ENCODE measurements at regions not wholly inside any gene's neighbourhood (a gene's known extent, or its start where the extent isn't known, plus 50 kb on each side); places are given as distances from the start of the nearest gene placed in this dataset.
"Not testable (repeated sequence)": the region's sequence is repeated elsewhere in the genome, so short reads cannot be mapped to it uniquely, and the experiment has no call there.

DNA sequence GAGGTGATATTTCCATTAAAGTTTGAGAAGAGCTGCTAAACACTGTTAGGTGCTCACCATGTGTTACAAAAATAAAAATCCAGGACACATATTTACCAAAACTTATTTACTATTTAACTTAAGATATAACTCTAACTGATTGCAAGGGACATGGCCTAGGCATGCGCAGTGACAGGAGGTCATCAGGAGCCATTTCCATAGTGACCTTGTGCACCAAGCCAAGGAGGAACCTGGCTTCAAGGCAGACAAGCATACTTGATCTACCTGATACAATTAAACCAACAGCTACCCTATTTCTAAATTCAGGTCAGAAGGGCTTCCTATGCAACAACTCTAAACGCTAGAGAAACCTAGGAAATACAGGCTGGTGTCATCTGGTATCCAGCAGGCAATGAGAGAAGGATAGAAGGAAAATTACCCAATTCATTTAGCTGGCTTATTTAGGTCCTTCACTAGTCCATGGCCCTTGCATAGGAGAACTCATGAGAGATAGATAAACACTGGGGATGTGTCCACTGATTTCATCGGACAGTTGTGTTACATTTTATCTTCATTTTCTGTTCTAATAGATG is 134.4 kb downstream of the FOXB1 start:
- DNase-seq, result no peak

DNA sequence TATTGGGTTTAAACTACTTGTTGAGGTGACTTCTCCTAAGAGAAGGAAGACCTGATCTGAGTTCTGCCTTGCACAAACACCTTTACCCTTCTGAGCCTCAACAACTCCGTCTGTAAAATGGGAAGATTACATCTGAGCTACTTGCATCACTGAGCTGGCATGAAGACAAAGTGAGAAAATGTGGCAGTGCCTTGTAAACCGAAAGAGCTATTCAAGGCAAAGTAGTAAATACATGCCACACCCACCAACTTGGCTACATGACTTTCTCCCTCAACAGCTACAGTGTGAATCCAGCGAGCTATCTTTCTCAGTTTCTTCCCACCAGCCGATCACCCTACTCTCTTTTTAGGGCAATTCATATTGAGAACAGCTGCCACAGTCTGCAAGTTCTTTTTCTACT is 148.3 kb downstream of the FOXB1 start:
- DNase-seq, result no peak

DNA sequence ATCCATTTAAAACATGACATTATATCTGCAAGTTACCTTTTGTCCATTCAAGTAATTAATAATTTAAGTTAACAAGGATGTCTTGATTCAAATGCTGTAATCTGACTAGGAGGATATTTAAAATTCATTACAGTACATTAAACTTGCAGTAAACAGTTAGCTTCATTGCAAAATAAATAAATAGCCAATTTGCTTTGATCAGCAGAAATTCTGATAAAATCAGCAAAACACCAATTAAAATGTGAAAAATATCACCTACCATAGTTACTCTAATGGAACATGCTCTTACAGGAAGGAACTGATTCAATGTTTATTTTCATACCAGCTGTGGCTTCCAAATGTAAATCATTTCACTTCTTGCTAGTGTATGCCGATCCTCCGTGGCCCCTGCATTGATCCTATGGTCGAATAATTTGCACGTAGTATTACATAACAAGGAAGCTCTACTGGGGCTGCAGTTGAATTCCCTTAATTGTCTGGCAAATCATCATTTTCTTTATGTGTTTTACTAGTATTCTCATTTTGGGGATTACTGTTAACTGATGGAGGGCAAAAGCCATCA is 150.7 kb downstream of the FOXB1 start:
- DNase-seq, result no peak

DNA sequence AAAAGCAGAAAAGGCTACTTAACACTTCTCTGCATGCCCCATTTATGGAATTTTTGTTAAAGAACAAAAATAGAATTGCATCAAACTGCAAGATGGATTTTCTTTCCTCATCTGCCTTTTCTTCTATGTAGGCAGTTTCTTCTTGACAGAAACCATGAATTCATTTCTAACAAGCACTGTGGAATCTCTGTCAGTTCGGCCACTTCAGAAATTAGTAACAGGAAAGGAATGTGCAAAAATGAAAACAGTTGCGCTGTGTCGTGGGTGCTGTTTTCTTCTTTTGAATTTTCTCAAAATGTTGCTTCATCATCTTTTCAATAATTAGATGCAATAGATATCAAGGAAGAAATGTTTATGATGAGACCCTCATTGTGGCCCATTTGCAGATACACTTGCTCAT is 151.6 kb downstream of the FOXB1 start:
- DNase-seq, result no peak

DNA sequence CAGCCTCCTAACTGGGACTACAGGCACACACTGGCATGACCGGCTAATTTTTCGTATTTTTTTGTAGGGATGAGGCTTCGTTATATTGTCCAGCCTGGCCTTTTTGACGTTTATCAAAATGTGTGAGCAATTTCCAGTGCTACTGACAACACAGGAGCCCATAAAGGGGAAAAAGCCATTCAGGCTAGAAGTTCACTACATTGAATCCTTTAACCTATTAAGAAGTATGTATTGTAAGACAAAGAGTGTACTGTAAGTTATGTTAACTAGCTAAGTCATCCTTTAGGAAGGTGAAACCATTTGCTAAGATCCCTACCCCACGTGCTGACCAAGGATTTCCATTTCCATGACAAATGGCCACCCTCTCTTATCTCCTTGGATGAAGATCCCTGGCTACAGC is 156.8 kb downstream of the FOXB1 start:
- DNase-seq, result no peak

DNA sequence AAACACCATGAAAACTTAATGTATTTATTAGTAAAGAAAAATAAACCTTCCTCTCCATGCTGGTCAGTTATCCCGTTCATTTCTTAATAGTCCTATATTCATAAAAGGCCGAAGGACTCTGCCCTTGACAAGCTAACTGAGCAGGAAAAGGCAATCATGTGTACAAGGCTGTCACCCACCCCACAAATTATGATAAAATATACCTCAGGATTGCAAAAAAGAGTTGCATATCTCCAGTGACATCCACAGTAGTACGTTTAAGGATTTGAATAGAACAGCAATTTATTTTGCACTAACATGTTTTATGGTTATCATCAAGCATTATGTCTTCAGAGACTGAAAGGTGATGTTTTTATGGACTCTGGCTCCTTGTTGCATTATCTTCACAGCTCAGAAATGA is 157.6 kb downstream of the FOXB1 start:
- DNase-seq, result no peak

DNA sequence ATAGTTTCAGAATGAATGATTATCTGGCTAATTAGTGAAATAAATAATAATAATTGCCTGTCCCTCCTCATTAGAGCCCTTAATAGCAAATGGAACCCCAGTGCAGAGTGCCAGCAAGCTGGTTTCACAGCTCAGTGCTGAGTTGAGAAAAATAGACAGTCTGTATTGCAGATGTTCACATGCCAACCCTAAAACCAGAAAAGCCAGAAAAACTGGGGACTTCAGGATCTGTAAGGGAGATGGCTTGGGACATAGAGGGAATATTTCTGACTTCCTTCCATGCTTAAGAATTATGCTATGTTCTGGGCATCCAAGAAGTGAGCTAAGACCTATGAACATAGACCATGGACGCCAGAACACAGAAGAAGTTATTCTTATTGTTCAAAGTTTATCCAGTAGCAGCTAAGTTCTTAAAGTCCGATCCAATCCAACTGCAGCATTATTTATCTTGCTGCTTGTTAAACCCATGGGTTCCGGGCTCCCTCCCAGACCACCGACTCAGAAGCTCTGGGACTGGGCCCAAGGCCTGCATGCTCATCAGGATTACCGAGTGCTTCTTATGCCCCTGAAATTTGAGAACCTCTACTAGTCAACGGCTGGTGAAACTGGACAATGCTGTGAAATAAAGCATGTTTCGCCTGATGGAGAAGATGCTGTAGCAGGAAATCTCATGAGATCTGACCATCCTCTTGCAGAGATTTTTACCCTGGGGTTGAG is 158.3 kb downstream of the FOXB1 start:
- no peak for DNase-seq

DNA sequence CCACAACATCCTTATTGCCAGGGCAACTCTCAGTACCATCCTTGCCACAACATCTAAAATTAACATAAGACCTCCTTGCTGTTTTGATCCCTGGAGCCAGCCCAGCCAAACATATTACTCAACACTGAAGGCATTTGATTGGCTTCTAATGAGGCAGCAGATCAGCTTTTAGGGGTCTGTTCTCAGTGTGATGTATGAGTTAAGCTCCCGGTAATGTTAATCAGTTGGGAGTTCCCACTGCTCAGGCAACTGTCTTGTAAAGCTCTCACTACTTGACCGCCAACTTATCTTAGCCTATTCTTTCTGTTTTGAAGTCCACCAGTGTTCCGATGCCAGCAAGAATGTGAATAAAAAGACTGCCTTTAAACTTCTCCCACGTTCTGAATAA is 158.9 kb downstream of the FOXB1 start:
- no peak for DNase-seq

DNA sequence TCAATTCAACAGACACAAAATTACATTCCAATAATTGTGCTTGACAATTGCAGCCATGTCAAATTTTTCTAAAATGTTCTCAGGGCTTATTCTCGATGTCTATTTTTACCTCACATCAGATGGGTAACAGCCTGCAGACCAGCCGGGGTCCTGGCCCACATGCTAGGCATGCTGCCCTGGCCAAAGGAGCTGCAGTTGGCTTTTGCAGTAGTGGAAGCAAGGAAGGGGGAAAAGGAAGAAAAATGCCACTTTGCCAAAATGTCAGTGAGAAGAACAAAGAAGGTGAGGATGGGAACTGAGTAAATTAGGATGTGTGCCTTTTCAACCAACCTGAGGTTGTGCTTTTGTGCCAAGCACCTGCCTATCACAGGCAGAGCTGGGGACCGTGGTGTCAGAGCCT is 161.0 kb downstream of the FOXB1 start:
- DNase-seq, result no peak

DNA sequence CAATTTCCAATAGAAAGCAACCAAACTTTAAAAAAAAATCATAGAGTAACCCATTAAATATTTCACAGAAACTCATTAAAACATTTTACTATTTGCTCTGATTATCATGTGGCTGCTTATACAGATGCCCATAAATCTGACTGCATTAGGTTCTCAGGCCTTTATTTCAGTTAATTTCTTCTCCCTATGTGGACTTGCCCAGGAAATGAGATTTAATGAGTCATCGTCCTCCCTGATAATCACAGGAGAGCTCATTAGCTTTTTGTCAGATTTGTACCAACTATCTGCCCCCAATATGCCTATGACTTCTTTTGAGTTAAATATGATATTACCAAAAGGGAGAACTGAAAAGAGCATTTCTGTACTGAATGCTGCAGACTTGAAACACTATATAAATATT is 168.0 kb downstream of the FOXB1 start:
- DNase-seq, result no peak

DNA sequence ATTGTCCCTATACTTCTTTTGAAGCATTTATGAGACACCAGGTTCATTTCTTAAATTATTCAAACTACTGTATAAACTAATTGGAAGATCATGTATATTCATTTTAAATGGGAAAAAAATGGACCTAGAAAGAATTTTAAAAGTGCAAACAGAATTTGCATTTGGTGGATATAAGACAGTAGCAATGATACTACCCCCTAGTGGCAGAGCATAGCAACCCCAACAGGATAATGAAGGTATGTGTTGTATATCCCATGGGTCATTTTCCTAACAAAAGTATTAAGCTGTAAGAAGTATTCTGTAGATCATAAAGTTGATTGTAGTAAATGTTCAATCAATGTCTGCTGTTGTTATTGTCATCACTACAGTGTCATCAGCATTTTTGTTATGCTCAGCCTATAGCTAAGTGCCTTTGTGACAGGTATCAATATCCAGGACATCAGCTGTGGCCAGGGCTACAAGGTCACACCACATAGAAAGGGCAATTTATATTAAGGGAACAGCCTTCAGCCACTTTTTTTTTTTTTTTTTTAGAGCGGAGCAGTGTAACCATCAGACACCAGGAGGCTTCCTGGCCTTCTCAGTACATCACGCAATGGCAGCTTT is 175.8 kb downstream of the FOXB1 start:
- DNase-seq, result peak in 1 of 2 experiments; percentile 39

DNA sequence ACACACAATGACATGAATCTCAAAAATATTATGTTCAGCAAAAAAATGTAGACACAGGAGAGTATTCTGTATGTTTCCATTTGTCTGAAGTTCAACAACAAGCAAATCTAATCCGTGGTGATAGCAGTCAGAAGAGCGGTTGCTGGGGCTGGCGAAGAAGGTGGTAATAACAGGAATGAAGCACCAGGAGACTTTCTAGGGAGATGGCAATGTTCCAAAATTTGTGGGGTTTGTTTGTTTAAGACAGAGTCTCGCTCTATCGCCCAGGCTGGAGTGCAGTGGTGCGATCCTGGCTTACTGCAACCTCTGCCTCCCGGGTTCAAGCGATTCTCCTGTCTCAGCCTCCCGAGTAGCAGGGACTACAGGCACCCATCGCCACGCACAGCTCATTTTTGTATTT is 177.8 kb downstream of the FOXB1 start:
- not testable (repeated sequence) for DNase-seq

DNA sequence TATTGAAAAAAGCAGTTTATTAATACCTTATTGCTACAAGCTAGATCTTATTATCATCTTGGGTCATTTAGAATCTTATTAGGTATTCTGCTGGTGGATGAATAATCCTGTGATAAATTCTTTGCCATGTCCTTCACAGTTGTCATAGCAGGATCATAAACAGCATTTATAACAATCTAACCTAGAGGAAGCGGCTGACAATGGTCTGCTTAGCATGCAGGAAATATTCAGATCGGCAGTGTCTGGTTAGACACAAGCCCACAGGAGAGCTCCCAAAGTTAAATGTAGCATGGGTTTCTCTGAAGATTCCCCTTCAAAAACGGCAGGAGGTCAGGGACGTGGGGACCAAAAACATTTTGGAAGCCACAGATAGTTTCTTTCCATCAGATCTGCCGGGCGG is 179.3 kb downstream of the FOXB1 start:
- DNase-seq, result no peak

DNA sequence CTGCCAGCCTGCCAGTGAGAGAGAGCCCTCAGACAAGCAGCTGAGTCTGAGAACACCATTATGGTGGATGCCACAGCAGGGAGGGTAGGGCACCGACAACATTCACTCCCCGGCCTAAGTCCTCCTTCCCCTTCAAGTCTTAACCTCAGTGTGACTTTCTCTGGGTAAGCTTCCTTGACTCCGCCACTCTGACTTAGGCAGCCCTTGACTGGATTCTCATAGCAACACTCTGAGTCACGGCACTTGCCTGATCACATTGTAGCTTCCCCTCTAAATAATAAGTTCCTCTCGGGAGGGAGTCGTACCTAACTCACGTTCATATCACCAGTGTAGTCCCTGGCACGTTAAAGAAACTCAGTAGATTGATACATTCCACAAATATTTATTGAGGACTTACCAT is 180.5 kb downstream of the FOXB1 start:
- no peak for DNase-seq

DNA sequence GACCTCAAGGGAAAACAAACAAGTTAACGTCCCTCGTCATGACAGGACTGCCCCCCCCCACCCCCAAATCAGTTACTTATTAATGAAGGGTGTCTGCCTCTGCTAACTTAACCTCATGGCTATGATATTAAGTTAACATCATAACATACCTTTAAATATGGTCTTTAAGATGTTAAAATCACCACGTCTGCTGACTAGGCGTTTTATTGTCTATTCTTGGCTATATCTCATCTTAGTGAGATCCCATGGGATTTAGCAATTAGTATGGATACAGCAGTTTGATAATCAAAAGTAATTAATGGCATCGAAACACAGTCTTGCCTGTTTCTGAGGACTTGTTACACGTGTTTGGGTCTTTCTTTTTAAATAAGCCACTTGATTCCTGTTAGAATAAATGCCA is 186.9 kb downstream of the FOXB1 start:
- DNase-seq, result no peak

DNA sequence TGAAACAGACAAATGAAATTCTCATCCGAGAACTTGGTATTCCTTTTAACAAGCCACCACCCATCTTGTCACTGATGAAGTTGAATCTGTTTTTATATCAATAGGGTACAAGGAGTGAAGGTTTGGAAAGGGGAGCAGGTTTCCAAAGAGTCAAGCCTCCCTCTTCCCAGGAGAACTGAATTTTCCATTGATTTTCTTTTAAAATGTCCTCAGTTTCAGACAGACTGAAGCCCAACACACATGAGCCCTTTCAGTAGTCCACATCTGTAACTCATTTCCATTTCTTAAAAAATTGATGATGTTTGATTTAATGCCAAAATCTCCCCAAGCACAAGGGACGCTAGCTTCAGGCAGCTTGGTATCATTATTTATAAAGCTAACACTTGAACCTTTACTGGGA is 187.7 kb downstream of the FOXB1 start:
- no peak for DNase-seq

DNA sequence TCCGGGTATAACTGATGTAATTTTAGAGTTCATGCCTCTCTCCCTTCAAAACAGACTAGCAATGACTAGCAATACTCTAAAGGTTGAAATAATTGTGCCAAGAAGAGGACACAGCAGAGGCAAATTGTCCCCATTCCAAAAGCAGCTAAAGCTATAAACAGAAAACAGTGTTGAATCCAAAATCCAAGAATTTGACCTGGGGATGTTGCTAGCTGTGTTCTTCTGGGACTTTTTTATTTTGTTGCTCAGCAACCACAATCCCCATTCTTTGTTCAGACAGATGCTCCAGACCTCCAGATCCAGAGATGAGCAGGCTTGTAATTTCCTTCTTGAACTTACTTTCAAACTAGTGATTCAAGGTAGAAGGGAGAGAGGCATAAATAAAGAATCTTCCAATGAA is 191.5 kb downstream of the FOXB1 start:
- DNase-seq, result no peak

DNA sequence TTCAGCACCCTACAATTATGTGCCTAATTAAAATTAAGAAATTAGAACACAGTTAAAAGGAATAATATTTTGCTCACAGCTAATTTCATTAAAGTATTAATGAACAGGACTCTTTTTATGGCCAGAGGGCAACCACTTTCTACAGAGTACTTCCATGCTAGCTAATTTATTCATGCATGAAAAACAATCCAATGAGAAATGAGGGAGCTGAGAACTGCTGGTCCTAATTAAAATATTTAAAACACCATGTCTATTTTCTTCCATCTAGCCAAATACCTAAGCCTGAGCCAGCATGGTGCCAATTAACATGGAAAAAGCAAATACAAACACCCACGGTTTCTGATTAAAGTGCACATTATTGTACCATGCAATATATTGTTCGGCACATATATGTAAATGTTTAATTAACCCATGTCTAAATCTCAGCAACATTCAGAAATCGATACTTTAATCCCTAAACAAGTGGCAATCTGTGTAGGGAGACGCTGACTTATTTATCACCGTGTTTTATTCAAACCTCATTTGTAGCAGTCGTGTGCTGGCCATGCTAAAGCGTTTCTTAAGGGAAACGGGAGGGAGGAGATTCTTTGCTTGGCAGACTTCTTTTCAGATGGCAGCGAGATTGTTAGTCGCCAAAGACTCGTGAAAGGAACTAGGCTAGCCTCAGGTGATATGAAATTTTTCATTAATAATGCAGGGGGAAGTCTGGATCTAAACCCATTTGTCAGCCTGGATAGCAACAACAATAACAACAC is 193.5 kb downstream of the ANXA2 start:
- peak; percentile 24 to 44 for DNase-seq

DNA sequence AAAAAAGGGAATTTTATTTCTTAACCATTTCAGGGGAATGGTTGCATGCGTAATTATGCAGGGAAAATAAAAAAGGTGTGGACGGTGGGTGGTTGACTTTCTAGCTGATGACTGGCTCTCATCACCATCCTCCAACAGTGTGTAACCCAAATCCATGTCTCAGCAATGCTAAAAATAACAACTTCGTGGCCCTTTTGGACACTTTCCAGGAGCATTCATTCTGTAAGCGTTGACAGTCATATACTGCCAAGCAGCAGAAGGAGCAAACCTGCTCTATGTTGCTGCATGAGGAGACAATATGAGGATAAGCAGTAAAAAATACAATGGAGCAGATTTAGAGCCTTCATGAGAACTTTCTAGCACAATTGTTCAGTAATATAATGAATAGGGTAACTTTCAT is 189.1 kb downstream of the ANXA2 start:
- DNase-seq, result no peak

DNA sequence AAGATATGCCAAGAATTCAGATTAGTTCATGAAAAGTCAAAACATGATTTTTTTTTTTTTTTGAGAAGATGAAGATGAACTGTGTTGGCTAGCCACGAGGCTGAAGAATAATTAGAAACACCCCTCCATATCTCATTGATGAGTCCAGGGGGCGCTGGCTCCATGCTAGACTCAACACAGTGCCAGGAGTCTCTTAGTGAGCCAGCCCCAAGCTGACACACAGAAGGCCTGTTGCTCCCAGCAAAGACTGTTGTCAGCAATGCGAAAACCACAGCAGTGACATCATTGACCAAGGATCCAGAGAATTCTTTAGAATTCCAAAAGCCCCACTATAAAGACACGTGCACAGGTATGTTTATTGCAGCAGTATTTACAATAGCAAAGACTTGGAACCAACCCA is 185.2 kb downstream of the ANXA2 start:
- DNase-seq, result no peak

DNA sequence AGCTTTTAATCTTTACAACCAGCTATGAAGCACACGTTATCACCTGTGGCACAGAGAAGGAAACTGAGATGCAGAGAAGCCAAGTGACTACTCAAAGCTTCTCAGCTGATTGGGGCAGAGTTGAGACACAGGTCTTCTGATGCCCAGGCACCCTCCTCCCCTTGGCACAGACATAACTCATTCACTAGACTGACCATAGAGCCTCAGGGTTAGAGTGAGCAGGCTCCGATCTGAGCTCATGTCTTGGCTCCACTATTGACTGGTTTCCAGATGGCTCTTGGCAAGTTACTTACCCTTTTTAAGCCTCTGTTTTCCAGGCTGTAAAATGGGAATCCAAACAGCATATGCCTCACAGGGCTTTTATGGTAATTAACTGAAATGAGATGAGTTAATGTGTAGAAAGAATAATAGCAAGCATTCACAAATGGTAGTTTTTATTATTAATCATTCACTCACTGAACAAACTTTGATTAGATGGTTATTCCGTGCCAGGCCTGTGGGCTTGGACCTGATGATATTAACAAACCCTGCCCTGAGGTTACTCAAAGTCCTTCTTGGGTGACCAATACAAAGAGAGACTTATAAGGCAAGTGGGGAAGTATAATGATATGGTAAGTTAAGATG is 184.3 kb downstream of the ANXA2 start:
- no peak for DNase-seq

DNA sequence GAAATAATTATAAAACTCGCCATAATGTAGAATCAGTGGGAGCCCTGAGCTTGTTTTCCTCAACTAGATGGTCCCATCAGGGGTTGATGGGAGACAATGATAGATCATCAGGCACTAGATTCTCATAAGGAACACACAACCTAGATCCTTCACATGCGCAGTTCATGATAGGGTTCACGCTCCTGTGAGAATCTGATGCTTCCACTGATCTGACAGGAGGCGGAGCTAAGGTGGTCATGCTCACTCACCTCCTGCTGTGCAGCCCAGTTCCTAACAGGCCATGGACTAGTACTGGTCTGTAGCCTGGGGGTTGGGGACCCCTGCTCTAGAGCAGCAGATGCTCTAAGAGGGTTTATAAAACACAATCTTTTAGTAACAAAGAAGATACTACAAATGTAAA is 183.6 kb downstream of the ANXA2 start:
- DNase-seq, result no peak

All from NCI-H524 (cell line).